A673 (cell line): ENCODE measurements at regions not wholly inside any gene's neighbourhood (a gene's known extent, or its start where the extent isn't known, plus 50 kb on each side); places are given as distances from the start of the nearest gene placed in this dataset.

Source experiments
- BruUV-seq: library from RNA; stranded (reverse); fragments of 400-500 nt; replicated peaks from 2 replicates; lab custom pipeline; 2021; lab: Mats Ljungman, UMichigan
- CTCF ChIA-PET: fragments of 300-600 bp; sonication (Branson Sonifier 250); formaldehyde crosslinking; loops from one replicate; lab custom pipeline; 2022; ENCODE audit warnings: antibody characterized with exemption; lab: Charles Lee
- POLR2A ChIA-PET: fragments of 300-600 bp; sonication (Branson Sonifier 250); formaldehyde crosslinking; loops from one replicate; lab custom pipeline; 2022; ENCODE audit warnings: antibody characterized with exemption; ENCODE audit not compliant: low non-redundant PET; lab: Charles Lee
- DNase-seq: peaks from one replicate; pipeline ENCODE4 v3.0.0-alpha.2; 2015; ENCODE audit warnings: low spot score
- H3K27ac ChIP-seq: fragments of 200-600 bp; sonication (generic); 2 replicates; pipeline ENCODE4 v1.5.1; 2016; ENCODE audit warnings: mixed run types, low read depth, mild to moderate bottlenecking, mixed read lengths, antibody characterized with exemption, low read length; ENCODE audit not compliant: poor library complexity, severe bottlenecking
- H3K27me3 ChIP-seq: fragments of 200-600 bp; sonication (generic); replicated peaks from 2 replicates; pipeline ENCODE4 v1.6.1; 2017; ENCODE audit warnings: mixed run types, low read depth, mild to moderate bottlenecking, mixed read lengths, antibody characterized with exemption, low read length; ENCODE audit not compliant: insufficient read depth, poor library complexity
- H3K36me3 ChIP-seq: fragments of 200-600 bp; sonication (generic); 2 replicates; pipeline ENCODE4 v1.6.1; 2016; ENCODE audit warnings: mixed run types, mild to moderate bottlenecking, mixed read lengths, antibody characterized with exemption, low read length; ENCODE audit not compliant: insufficient read depth, poor library complexity, severe bottlenecking
- H3K4me1 ChIP-seq: fragments of 200-600 bp; sonication (generic); 2 replicates; pipeline ENCODE4 v1.6.1; 2017; ENCODE audit warnings: mixed run types, mild to moderate bottlenecking, mixed read lengths, antibody characterized with exemption, low read length; ENCODE audit not compliant: insufficient read depth, poor library complexity, severe bottlenecking
- H3K4me3 ChIP-seq: fragments of 200-600 bp; sonication (generic); 2 replicates; pipeline ENCODE4 v1.5.1; 2016; ENCODE audit warnings: low read depth, mixed run types, mild to moderate bottlenecking, mixed read lengths, low read length; ENCODE audit not compliant: poor library complexity, severe bottlenecking
- H3K9me3 ChIP-seq: fragments of 200-600 bp; sonication (generic); 2 replicates; pipeline ENCODE4 v1.6.1; 2016; ENCODE audit warnings: mixed run types, low read depth, mild to moderate bottlenecking, mixed read lengths, antibody characterized with exemption, low read length; ENCODE audit not compliant: poor library complexity, severe bottlenecking
- CTCF ChIP-seq: fragments of 300-800, 200-600 bp; sonication (generic); conservative IDR thresholded peaks from 2 replicates; pipeline ENCODE4 v1.5.1; 2017; ENCODE audit warnings: low read depth, mild to moderate bottlenecking, antibody characterized with exemption, low read length, moderate library complexity, mixed read lengths
- EZH2 ChIP-seq: fragments of 200-600 bp; sonication (generic); IDR thresholded peaks from 2 replicates; pipeline ENCODE4 v1.6.1; 2017; ENCODE audit warnings: borderline replicate concordance, low read depth, mild to moderate bottlenecking, mixed read lengths, antibody characterized with exemption, low read length; ENCODE audit not compliant: poor library complexity, severe bottlenecking
- intact Hi-C: fragments of 100-400 bp; cut with micrococcal nuclease; formaldehyde crosslinking; loops from one replicate; pipeline ENCODE4 v1.10.0; 2022; ENCODE audit not compliant: unreplicated experiment

- intact Hi-C loops: no loop called here
- peak; percentile 10 for DNase-seq
- Histone ChIP-seq H3K27ac (no peak overlapping the region), H3K36me3 (no peaks in the 10 kb centered on the region), H3K9me3 (no peaks in the 10 kb centered on the region), H3K27me3 (no peaks in the 10 kb centered on the region), H3K4me3 (no peak overlapping the region), H3K4me1 (peaks cover 10% of the 10 kb centered on the region)
- no peak for TF ChIP-seq EZH2
- TF ChIP-seq CTCF: no peak
- no TSS peak for BruUV-seq
- ChIA-PET POLR2A (no interaction called here), CTCF (no interaction called here)
Measured at GRCh38 chr2:223416815-223417610, 185.1 kb downstream of the SCG2 start.

GRCh38 chr2:223418131-223418530 lies 184.0 kb downstream of the SCG2 start:
- ChIA-PET POLR2A (no interaction called here), CTCF (no interaction called here)
- peak overlapping the region; percentile 63 for H3K27ac ChIP-seq
- peaks cover 10% of the 10 kb centered on the region for H3K4me1 ChIP-seq
- intact Hi-C loops: no loop called here
- no TSS peak for BruUV-seq
- no peaks in the 10 kb centered on the region for H3K27me3 ChIP-seq
- no peaks in the 10 kb centered on the region for H3K9me3 ChIP-seq
- DNase-seq: peak; percentile 86
- TF ChIP-seq CTCF: no peak
- TF ChIP-seq EZH2: no peak
- H3K36me3 ChIP-seq: no peaks in the 10 kb centered on the region
- no peak overlapping the region for H3K4me3 ChIP-seq

GRCh38 chr2:223418604-223419199 lies 183.5 kb downstream of the SCG2 start:
- no peak for DNase-seq
- Histone ChIP-seq H3K9me3 (no peaks in the 10 kb centered on the region), H3K27ac (peak overlapping the region; percentile 63), H3K36me3 (no peaks in the 10 kb centered on the region), H3K27me3 (no peaks in the 10 kb centered on the region), H3K4me3 (no peak overlapping the region), H3K4me1 (peaks cover 10% of the 10 kb centered on the region)
- no peak for TF ChIP-seq EZH2
- no peak for TF ChIP-seq CTCF
- POLR2A ChIA-PET: no interaction called here
- no TSS peak for BruUV-seq
- CTCF ChIA-PET: no interaction called here
- intact Hi-C loops: no loop called here
